ENCODE measurements at regions not wholly inside any gene's neighbourhood (a gene's known extent, or its start where the extent isn't known, plus 50 kb on each side); places are given as distances from the start of the nearest gene placed in this dataset.

- no peak for DNase-seq
- Histone ChIP-seq H3K4me3 (ENCODE audit: low read length) (no peak overlapping the region), H3K4me1 (ENCODE audit: control insufficient read depth, insufficient read depth, low read length) (no peaks in the 10 kb centered on the region), H3K27ac (ENCODE audit: low read length) (no peak overlapping the region), H3K9me3 (ENCODE audit: control insufficient read depth, low read depth, low read length) (no peaks in the 10 kb centered on the region), H3K36me3 (ENCODE audit: control insufficient read depth, insufficient read depth, low read length) (no peaks in the 10 kb centered on the region), H3K27me3 (ENCODE audit: control insufficient read depth, insufficient read depth, low read length) (no peaks in the 10 kb centered on the region)
- WGBS (ENCODE audit: insufficient coverage, low lambda C conversion rate): no CpG with 5 or more reads among the region's 3 CpGs
Observed at GRCh38 chr9:107093365-107094060, 189.6 kb upstream of the RAD23B start.

GRCh38 chr9:107094370-107094769 is 188.7 kb upstream of the RAD23B start:
- Histone ChIP-seq H3K27me3 (ENCODE audit: control insufficient read depth, insufficient read depth, low read length) (no peaks in the 10 kb centered on the region), H3K36me3 (ENCODE audit: control insufficient read depth, insufficient read depth, low read length) (no peaks in the 10 kb centered on the region), H3K4me3 (ENCODE audit: low read length) (no peak overlapping the region), H3K9me3 (ENCODE audit: control insufficient read depth, low read depth, low read length) (no peaks in the 10 kb centered on the region), H3K27ac (ENCODE audit: low read length) (no peak overlapping the region), H3K4me1 (ENCODE audit: control insufficient read depth, insufficient read depth, low read length) (no peaks in the 10 kb centered on the region)
- no peak for DNase-seq
- WGBS (ENCODE audit: insufficient coverage, low lambda C conversion rate): no CpG with 5 or more reads among the region's 3 CpGs

GRCh38 chr9:107100591-107100990 is 182.5 kb upstream of the RAD23B start:
- Histone ChIP-seq H3K27ac (ENCODE audit: low read length) (no peak overlapping the region), H3K9me3 (ENCODE audit: control insufficient read depth, low read depth, low read length) (no peaks in the 10 kb centered on the region), H3K4me3 (ENCODE audit: low read length) (no peak overlapping the region), H3K27me3 (ENCODE audit: control insufficient read depth, insufficient read depth, low read length) (no peaks in the 10 kb centered on the region), H3K4me1 (ENCODE audit: control insufficient read depth, insufficient read depth, low read length) (no peaks in the 10 kb centered on the region), H3K36me3 (ENCODE audit: control insufficient read depth, insufficient read depth, low read length) (no peaks in the 10 kb centered on the region)
- no CpG with 5 or more reads among the region's 7 CpGs for WGBS (ENCODE audit: insufficient coverage, low lambda C conversion rate)
- DNase-seq: no peak

- Histone ChIP-seq H3K4me3 (ENCODE audit: low read length) (no peak overlapping the region), H3K27ac (ENCODE audit: low read length) (no peak overlapping the region), H3K36me3 (ENCODE audit: control insufficient read depth, insufficient read depth, low read length) (no peaks in the 10 kb centered on the region), H3K27me3 (ENCODE audit: control insufficient read depth, insufficient read depth, low read length) (no peaks in the 10 kb centered on the region), H3K9me3 (ENCODE audit: control insufficient read depth, low read depth, low read length) (no peaks in the 10 kb centered on the region), H3K4me1 (ENCODE audit: control insufficient read depth, insufficient read depth, low read length) (no peaks in the 10 kb centered on the region)
- no CpG with 5 or more reads among the region's 5 CpGs for WGBS (ENCODE audit: insufficient coverage, low lambda C conversion rate)
- DNase-seq: no peak
Observed at GRCh38 chr9:107102011-107102410, 181.1 kb upstream of the RAD23B start.

GRCh38 chr9:107103621-107104020 is 179.5 kb upstream of the RAD23B start:
- WGBS (ENCODE audit: insufficient coverage, low lambda C conversion rate): 50% methylated on average over 1 of the region's 2 CpGs
- no peaks in the 10 kb centered on the region for H3K4me1 ChIP-seq (ENCODE audit: control insufficient read depth, insufficient read depth, low read length)
- no peaks in the 10 kb centered on the region for H3K9me3 ChIP-seq (ENCODE audit: control insufficient read depth, low read depth, low read length)
- no peaks in the 10 kb centered on the region for H3K27me3 ChIP-seq (ENCODE audit: control insufficient read depth, insufficient read depth, low read length)
- no peaks in the 10 kb centered on the region for H3K36me3 ChIP-seq (ENCODE audit: control insufficient read depth, insufficient read depth, low read length)
- no peak for DNase-seq
- H3K4me3 ChIP-seq (ENCODE audit: low read length): no peak overlapping the region
- no peak overlapping the region for H3K27ac ChIP-seq (ENCODE audit: low read length)

- no peaks in the 10 kb centered on the region for H3K9me3 ChIP-seq (ENCODE audit: control insufficient read depth, low read depth, low read length)
- no CpG with 5 or more reads among the region's 3 CpGs for WGBS (ENCODE audit: insufficient coverage, low lambda C conversion rate)
- H3K27ac ChIP-seq (ENCODE audit: low read length): no peak overlapping the region
- no peaks in the 10 kb centered on the region for H3K36me3 ChIP-seq (ENCODE audit: control insufficient read depth, insufficient read depth, low read length)
- DNase-seq: peak in 1 of 2 donors; percentile 20
- H3K4me3 ChIP-seq (ENCODE audit: low read length): no peak overlapping the region
- H3K4me1 ChIP-seq (ENCODE audit: control insufficient read depth, insufficient read depth, low read length): no peaks in the 10 kb centered on the region
- H3K27me3 ChIP-seq (ENCODE audit: control insufficient read depth, insufficient read depth, low read length): no peaks in the 10 kb centered on the region
Observed at GRCh38 chr9:107105784-107106183, 177.3 kb upstream of the RAD23B start.

- no peaks in the 10 kb centered on the region for H3K9me3 ChIP-seq (ENCODE audit: control insufficient read depth, low read depth, low read length)
- no peaks in the 10 kb centered on the region for H3K27me3 ChIP-seq (ENCODE audit: control insufficient read depth, insufficient read depth, low read length)
- H3K27ac ChIP-seq (ENCODE audit: low read length): no peak overlapping the region
- no peak overlapping the region for H3K4me3 ChIP-seq (ENCODE audit: low read length)
- DNase-seq: no peak
- no peaks in the 10 kb centered on the region for H3K36me3 ChIP-seq (ENCODE audit: control insufficient read depth, insufficient read depth, low read length)
- H3K4me1 ChIP-seq (ENCODE audit: control insufficient read depth, insufficient read depth, low read length): no peaks in the 10 kb centered on the region
- WGBS (ENCODE audit: insufficient coverage, low lambda C conversion rate): 89% methylated on average over 2 of the region's 3 CpGs
Observed at GRCh38 chr9:107106416-107106815, 176.7 kb upstream of the RAD23B start.

- no peaks in the 10 kb centered on the region for H3K27me3 ChIP-seq (ENCODE audit: control insufficient read depth, insufficient read depth, low read length)
- DNase-seq: no peak
- no peaks in the 10 kb centered on the region for H3K9me3 ChIP-seq (ENCODE audit: control insufficient read depth, low read depth, low read length)
- no CpG with 5 or more reads among the region's 7 CpGs for WGBS (ENCODE audit: insufficient coverage, low lambda C conversion rate)
- no peaks in the 10 kb centered on the region for H3K4me1 ChIP-seq (ENCODE audit: control insufficient read depth, insufficient read depth, low read length)
- no peaks in the 10 kb centered on the region for H3K36me3 ChIP-seq (ENCODE audit: control insufficient read depth, insufficient read depth, low read length)
- H3K4me3 ChIP-seq (ENCODE audit: low read length): no peak overlapping the region
- no peak overlapping the region for H3K27ac ChIP-seq (ENCODE audit: low read length)
Observed at GRCh38 chr9:107108342-107109130, 174.5 kb upstream of the RAD23B start.

GRCh38 chr9:107109324-107109723 is 173.8 kb upstream of the RAD23B start:
- Histone ChIP-seq H3K27ac (ENCODE audit: low read length) (no peak overlapping the region), H3K4me3 (ENCODE audit: low read length) (no peak overlapping the region), H3K9me3 (ENCODE audit: control insufficient read depth, low read depth, low read length) (no peaks in the 10 kb centered on the region), H3K4me1 (ENCODE audit: control insufficient read depth, insufficient read depth, low read length) (no peaks in the 10 kb centered on the region), H3K27me3 (ENCODE audit: control insufficient read depth, insufficient read depth, low read length) (no peaks in the 10 kb centered on the region), H3K36me3 (ENCODE audit: control insufficient read depth, insufficient read depth, low read length) (no peaks in the 10 kb centered on the region)
- WGBS (ENCODE audit: insufficient coverage, low lambda C conversion rate): 100% methylated on average over 1 of the region's 2 CpGs
- DNase-seq: no peak

GRCh38 chr9:107110153-107110552 is 172.9 kb upstream of the RAD23B start:
- peak overlapping the region; percentile 37 for H3K27ac ChIP-seq (ENCODE audit: low read length)
- no peaks in the 10 kb centered on the region for H3K9me3 ChIP-seq (ENCODE audit: control insufficient read depth, low read depth, low read length)
- peak; percentile 69 to 73 for DNase-seq
- no peaks in the 10 kb centered on the region for H3K36me3 ChIP-seq (ENCODE audit: control insufficient read depth, insufficient read depth, low read length)
- no peaks in the 10 kb centered on the region for H3K4me1 ChIP-seq (ENCODE audit: control insufficient read depth, insufficient read depth, low read length)
- no peaks in the 10 kb centered on the region for H3K27me3 ChIP-seq (ENCODE audit: control insufficient read depth, insufficient read depth, low read length)
- WGBS (ENCODE audit: insufficient coverage, low lambda C conversion rate): no CpG with 5 or more reads among the region's 2 CpGs
- H3K4me3 ChIP-seq (ENCODE audit: low read length): no peak overlapping the region
